ENCODE measurements at regions not wholly inside any gene's neighbourhood (a gene's known extent, or its start where the extent isn't known, plus 50 kb on each side); places are given as distances from the start of the nearest gene placed in this dataset.
"Not testable (repeated sequence)": the region's sequence is repeated elsewhere in the genome, so short reads cannot be mapped to it uniquely, and the experiment has no call there.

DNA sequence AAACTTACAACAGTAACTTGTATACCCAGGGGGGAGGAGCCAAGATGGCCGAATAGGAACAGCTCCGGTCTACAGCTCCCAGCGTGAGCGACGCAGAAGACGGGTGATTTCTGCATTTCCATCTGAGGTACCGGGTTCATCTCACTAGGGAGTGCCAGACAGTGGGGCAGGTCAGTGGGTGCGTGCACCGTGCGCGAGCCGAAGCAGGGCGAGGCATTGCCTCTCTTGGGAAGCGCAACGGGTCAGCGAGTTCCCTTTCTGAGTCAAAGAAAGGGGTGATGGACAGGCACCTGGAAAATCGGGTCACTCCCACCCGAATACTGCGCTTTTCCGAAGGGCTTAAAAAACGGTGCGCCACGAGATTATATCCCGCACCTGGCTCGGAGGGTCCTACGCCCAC lies 278.8 kb downstream of the FAM47B start:
- DNase-seq; H3K4me1 ChIP-seq; ATAC-seq; H3K9me3 ChIP-seq; H3K27me3 ChIP-seq (ENCODE audit: low read depth); H3K27ac ChIP-seq; H3K4me3 ChIP-seq; H3K36me3 ChIP-seq; intact Hi-C loops (cut with DNase I): not testable (repeated sequence)

DNA sequence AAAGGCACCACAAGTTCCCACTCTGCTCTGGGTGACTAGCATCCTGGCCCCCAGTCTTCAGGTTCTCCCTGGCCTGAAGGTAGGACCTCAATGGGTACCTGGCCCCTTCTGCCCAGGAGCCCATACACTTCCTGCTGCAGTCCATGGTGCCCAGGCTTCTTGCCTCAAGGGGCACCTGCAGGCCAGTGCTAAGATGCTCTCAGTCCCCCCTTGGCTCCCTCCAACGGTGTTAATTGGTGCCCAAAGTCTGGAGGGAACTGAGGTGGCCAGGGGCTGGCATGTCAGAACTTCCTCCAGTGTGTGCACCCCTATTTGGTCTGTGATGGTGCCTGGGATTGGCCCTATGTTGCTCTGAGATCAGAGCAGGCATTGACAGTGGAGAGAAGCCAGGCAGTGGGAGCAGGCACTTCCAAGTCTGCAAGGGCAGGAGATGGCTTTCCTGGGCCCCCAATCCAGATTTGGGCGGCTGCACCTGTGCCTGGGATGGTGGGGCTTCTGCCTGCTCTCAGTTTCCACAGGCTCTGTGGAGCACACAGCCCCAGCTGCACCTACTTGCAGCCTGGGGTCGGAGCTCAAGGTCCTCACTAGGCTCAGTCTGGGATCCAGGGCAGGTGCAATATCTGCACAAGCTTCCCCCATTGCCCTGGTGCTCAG lies 301.6 kb downstream of the FAM47B start:
- Histone ChIP-seq H3K27ac (no peak overlapping the region), H3K27me3 (ENCODE audit: low read depth) (no peaks in the 10 kb centered on the region), H3K9me3 (no peaks in the 10 kb centered on the region), H3K36me3 (no peaks in the 10 kb centered on the region), H3K4me1 (no peaks in the 10 kb centered on the region), H3K4me3 (no peak overlapping the region)
- DNase-seq = no peak
- TF ChIP-seq, protein P1, sequence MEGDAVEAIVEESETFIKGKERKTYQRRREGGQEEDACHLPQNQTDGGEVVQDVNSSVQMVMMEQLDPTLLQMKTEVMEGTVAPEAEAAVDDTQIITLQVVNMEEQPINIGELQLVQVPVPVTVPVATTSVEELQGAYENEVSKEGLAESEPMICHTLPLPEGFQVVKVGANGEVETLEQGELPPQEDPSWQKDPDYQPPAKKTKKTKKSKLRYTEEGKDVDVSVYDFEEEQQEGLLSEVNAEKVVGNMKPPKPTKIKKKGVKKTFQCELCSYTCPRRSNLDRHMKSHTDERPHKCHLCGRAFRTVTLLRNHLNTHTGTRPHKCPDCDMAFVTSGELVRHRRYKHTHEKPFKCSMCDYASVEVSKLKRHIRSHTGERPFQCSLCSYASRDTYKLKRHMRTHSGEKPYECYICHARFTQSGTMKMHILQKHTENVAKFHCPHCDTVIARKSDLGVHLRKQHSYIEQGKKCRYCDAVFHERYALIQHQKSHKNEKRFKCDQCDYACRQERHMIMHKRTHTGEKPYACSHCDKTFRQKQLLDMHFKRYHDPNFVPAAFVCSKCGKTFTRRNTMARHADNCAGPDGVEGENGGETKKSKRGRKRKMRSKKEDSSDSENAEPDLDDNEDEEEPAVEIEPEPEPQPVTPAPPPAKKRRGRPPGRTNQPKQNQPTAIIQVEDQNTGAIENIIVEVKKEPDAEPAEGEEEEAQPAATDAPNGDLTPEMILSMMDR (IDR thresholded peaks at IDR 0.05) = no peak
- intact Hi-C loops (cut with DNase I) = no loop called here
- no peak for ATAC-seq

DNA sequence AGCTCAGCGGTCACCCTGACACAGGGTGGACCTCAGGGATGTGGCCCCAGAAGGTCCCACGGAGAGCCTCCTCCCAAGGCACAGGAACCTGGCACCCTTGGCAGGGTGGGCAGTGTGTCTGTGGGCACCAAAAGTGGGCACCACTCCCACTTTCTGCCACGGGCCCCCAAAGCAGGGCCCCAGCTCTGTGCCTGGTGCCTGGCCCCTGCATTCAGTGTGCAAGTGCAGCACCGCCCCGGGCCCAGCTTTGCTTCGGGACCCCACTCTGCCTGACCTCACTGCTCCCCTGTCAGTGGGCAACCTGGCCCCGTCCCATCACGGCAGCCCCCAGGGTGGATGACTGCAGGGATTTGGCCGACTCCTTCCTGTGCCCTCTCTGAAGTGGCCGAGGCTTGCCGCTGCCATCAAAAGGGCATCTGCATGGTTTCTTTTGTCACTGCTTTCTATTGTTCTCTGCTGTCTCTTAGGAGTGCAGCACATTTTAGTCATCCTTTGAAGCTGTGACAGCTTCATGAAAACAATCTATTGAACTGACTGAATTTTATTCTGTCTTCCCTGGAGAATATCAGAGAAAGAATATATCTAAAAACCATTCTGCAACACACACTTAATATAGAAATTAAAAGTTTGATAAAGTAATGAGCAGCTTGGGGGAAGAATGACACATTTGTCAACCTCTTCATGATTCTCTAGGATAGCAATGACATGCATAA lies 302.4 kb downstream of the FAM47B start:
- no peaks in the 10 kb centered on the region for H3K4me1 ChIP-seq
- no peaks in the 10 kb centered on the region for H3K36me3 ChIP-seq
- no peaks in the 10 kb centered on the region for H3K9me3 ChIP-seq
- no peak overlapping the region for H3K27ac ChIP-seq
- TF ChIP-seq, protein P1 (IDR thresholded peaks at IDR 0.05) = no peak
- DNase-seq (no peak), ATAC-seq (no peak)
- intact Hi-C loops (cut with DNase I) = no loop called here
- no peaks in the 10 kb centered on the region for H3K27me3 ChIP-seq (ENCODE audit: low read depth)
- H3K4me3 ChIP-seq = no peak overlapping the region

DNA sequence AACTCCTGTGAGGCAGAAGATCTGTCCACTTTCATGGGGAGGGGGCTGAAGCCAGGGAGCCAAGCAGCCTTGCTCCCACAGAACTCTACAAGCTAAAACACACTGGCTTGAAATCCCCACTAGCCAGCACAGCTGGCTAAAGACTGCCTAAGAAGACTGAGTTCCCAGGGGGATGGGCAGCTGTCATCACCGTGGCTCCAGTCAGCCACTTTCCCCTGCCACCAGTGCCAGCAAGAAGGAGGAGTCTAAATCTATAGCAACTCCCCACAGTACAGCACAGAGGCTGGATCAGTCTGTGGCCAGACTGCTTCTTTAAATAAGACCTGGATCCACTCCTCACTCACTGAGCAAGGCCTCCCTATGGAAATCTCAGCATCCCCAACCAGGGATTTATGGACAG lies 308.6 kb downstream of the FAM47B start:
- intact Hi-C loops (cut with DNase I) = no loop called here
- DNase-seq (no peak), ATAC-seq (no peak)
- H3K9me3 ChIP-seq = no peaks in the 10 kb centered on the region
- H3K4me1 ChIP-seq = no peaks in the 10 kb centered on the region
- no peak overlapping the region for H3K27ac ChIP-seq
- TF ChIP-seq, protein P1 (IDR thresholded peaks at IDR 0.05) = no peak
- no peaks in the 10 kb centered on the region for H3K27me3 ChIP-seq (ENCODE audit: low read depth)
- no peaks in the 10 kb centered on the region for H3K36me3 ChIP-seq
- H3K4me3 ChIP-seq = no peak overlapping the region

DNA sequence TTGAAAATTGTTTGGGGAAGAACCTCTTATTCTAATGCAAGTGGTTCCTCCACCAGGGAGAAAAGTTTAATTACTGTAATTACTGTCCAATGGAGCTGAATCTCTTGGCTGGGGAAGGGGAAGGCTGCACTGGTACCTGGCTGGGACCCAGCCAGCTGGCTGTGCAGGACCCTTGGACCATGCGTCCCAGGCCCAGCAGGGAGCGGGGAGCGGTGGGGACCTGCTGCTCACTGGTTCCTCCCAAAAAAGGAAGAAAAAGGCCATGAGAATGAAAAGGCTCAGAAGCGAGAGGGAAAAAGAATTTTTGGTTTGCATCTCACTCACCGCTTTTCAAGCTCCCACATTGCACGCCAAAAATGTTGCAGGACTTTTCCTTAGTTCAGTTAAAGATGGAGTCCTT lies 333.5 kb downstream of the FAM47B start:
- Histone ChIP-seq H3K4me3 (no peak overlapping the region), H3K27me3 (ENCODE audit: low read depth) (no peaks in the 10 kb centered on the region), H3K36me3 (no peaks in the 10 kb centered on the region), H3K4me1 (no peaks in the 10 kb centered on the region), H3K9me3 (no peaks in the 10 kb centered on the region), H3K27ac (no peak overlapping the region)
- intact Hi-C loops (cut with DNase I) = no loop called here
- TF ChIP-seq, protein P1 (IDR thresholded peaks at IDR 0.05) = no peak
- ATAC-seq (no peak), DNase-seq (no peak)

DNA sequence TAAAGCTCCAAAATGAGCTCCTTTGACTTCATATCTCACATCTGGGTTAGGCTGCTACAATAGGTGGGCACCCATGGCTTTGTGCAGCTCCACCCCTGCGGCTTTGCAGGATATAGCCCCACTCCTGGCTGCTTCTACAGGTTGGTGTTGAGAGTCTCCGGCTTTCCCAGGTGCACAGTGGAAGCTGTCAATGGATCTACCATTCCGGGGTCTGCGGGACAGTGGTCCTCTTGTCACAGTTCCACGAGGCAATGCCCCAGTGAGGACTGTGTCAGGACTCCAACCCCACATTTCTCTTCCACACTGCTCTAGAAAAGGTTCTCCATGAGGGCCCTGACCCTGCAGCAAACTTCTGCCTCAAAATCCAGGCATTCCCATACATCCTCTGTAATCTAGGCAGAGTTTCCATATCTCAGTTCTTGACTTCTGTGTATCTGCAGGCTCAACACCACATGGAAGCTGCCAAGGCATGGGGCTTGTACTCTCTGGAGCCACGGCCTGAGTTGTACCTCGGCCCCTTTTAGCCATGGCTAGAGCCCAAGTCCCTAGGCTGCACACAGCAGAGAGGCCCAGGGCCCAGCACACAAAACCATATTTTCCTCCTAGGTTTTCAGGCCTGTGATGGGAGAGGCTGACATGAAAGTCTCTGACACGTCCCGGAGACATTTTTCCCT lies 342.8 kb downstream of the FAM47B start:
- TF ChIP-seq, protein P1 (IDR thresholded peaks at IDR 0.05) = no peak
- intact Hi-C loops (cut with DNase I) = no loop called here
- no peak for DNase-seq

More for the DNA sequence above, 342.8 kb downstream of the FAM47B start:
- Histone ChIP-seq H3K9me3 (no peaks in the 10 kb centered on the region), H3K4me1 (no peaks in the 10 kb centered on the region), H3K27ac (no peak overlapping the region), H3K27me3 (ENCODE audit: low read depth) (no peaks in the 10 kb centered on the region), H3K4me3 (no peak overlapping the region), H3K36me3 (no peaks in the 10 kb centered on the region)
- no peak for ATAC-seq

Measured in lower lobe of right lung (tissue), 2 donors.